Activated naive CD8-positive, alpha-beta T cell treated with anti-CD3 and anti-CD28 coated beads for 36 hours (primary cell): ENCODE measurements at regions not wholly inside any gene's neighbourhood (a gene's known extent, or its start where the extent isn't known, plus 50 kb on each side); places are given as distances from the start of the nearest gene placed in this dataset.

Experiments used
- DNase-seq: peaks from one replicate; pipeline ENCODE4 v3.0.0; 2021
- H3K27ac Mint-ChIP-seq: one replicate; pipeline ENCODE4 v1.8.0; 2022; ENCODE audit warnings: mild to moderate bottlenecking, moderate library complexity, mixed read lengths
- H3K27me3 Mint-ChIP-seq: one replicate; pipeline ENCODE4 v1.8.0; 2022; ENCODE audit warnings: mild to moderate bottlenecking, mixed read lengths
- H3K36me3 Mint-ChIP-seq: one replicate; pipeline ENCODE4 v1.8.0; 2021; ENCODE audit warnings: mild to moderate bottlenecking, mixed read lengths
- H3K4me1 Mint-ChIP-seq: one replicate; pipeline ENCODE4 v1.8.0; 2021; ENCODE audit warnings: mixed read lengths
- H3K4me3 Mint-ChIP-seq: one replicate; pipeline ENCODE4 v1.8.0; 2022; ENCODE audit warnings: mild to moderate bottlenecking, moderate library complexity, mixed read lengths
- H3K9me3 Mint-ChIP-seq: one replicate; pipeline ENCODE4 v1.8.0; 2022; ENCODE audit warnings: mixed read lengths

DNA sequence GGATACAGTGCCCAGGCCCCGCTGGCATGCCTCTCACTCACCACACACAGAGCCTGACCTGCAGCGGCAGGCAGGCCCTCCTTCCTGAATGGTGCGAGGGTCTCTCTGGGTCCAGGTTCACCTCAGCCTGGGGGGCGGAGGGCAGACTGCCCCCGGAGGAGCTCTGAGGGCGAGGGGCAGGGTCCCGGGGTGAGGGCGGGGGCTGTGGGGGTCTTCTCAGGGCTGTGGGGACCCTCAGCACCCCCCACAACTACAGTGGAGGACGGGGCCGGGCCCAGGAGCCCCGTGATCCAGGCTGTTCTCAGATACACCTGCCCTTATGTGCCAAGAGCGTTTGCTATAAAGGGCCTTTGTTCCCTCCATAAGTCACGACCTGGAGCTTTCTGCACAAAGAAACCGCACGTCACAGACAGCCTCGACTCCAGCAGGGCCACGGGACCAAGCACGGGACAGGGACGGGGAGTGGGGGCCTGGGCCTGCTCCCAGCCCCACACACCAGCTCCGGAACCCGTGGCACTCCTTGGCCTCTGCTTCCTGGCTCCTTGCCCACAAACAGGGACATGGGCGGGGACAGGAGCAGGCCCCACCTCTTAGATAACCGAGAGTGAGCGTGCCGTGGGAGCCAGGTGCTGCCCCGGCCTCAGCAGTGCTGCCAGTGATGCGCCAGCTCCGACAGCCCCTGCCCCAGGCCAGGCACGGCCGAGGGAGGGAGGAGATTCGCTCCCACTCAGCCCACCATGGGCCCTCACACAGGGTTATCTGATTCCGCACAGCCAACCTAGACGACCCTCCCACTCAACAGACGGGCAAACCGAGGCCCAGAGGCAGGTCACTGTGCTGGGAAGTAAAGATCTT is 101.9 kb downstream of the RFLNA start:
- Mint-ChIP-seq H3K36me3 (peaks cover 8% of the 10 kb centered on the region), H3K27me3 (no peaks in the 10 kb centered on the region), H3K27ac (no peak overlapping the region), H3K4me3 (no peak overlapping the region), H3K9me3 (no peaks in the 10 kb centered on the region), H3K4me1 (peaks cover 13% of the 10 kb centered on the region)
- no peak for DNase-seq

DNA sequence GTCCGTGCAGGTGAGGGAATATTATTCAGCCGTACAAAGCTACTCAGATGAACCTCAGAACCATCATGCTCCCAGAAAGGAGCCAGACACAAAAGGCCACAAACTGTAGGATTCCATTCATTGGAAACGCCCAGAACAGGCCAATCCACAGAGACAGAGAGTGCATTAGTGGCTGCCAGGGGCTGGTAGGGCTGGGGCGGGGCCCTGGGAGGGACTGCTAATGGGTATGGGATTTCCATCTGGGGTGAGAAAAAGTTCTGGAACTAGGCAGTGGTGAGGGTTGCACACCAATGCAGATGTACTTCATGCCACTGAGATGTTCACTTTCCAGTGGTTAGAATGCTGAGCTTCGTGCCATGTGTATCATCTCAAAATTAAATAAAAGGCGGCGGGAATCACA is 101.1 kb downstream of the RFLNA start:
- peaks cover 21% of the 10 kb centered on the region for H3K4me1 Mint-ChIP-seq
- peaks cover 10% of the 10 kb centered on the region for H3K36me3 Mint-ChIP-seq
- no peak overlapping the region for H3K4me3 Mint-ChIP-seq
- H3K9me3 Mint-ChIP-seq: no peaks in the 10 kb centered on the region
- no peak for DNase-seq
- no peak overlapping the region for H3K27ac Mint-ChIP-seq
- H3K27me3 Mint-ChIP-seq: no peaks in the 10 kb centered on the region

DNA sequence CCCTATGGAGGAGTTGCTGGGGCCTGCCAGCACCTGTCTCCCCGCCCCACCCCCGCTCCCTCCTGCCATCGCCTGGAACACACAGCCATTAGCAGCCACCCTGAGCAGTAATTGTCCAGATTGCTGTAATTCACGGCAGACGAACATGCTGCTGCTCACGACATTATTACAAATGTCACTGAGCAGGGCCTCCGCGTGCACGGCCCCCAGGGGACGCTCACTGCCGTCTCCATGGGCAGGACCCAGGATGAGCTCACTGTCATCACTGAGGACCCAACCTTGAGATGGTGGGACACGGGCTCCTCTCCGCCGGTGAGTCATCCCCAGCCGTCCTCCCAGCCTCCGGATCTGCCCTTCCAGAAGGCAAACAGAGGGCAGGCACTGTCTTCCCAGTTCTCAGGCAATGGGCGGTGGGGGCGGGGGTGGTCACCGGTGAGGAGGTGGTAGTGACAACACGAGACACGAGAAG is 100.4 kb downstream of the RFLNA start:
- Mint-ChIP-seq H3K4me3 (no peak overlapping the region), H3K27me3 (no peaks in the 10 kb centered on the region), H3K27ac (no peak overlapping the region), H3K4me1 (peaks cover 26% of the 10 kb centered on the region), H3K9me3 (no peaks in the 10 kb centered on the region), H3K36me3 (peaks cover 9% of the 10 kb centered on the region)
- DNase-seq: no peak

DNA sequence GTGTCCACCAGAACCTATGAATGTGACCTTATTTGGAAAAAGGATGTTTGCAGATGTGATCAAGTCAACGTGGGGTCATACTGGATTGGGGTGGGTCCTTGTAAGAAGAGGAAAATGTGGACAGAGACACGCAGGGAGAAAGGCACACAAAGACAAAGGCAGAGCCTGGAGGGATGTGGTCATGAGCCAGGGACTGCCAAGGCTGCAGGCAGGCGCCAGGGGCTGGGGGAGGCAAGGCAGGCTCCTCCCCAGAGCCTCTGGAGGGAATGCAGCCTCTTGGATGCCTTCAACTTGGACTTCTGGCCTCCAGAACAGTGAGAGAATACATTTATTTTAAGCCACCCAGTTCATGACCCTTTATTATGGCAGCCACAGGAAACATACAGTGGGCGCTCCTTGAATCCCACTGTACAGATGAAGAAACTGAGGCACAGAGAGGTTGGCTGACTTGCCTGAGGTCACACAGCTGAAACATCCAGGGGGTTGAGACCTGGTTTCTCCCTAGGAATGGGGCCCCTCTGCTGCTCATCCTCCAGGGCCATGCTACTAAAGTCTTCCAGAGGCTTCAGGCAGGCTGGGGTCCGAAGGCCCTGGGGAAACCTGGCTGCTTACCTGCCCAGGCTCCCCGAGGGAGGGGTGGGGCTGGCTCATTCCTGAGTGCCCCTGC is 99.7 kb downstream of the RFLNA start:
- H3K36me3 Mint-ChIP-seq: peaks cover 8% of the 10 kb centered on the region
- H3K4me1 Mint-ChIP-seq: peaks cover 31% of the 10 kb centered on the region
- H3K9me3 Mint-ChIP-seq: no peaks in the 10 kb centered on the region
- no peaks in the 10 kb centered on the region for H3K27me3 Mint-ChIP-seq
- H3K27ac Mint-ChIP-seq: no peak overlapping the region
- DNase-seq: no peak
- no peak overlapping the region for H3K4me3 Mint-ChIP-seq

DNA sequence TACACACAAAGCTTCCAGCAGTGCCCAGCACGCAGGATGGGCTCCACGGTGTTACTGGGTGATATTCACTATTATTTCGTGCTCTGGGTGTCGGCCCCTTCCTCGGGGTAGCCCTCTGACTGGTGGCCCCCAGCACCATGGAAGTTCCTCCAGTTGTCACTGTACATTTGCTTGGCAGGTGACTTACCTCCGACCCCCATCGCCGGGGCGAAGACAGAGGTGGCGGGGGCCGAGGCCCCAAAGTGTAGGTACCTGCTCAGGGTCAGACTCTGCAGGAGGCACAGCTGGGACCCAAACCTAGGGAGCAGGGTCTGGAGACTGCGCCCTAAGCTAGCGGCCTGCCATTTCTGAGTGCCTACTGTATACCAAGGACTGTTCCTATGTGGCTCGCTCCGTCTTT is 98.9 kb downstream of the RFLNA start:
- no peak overlapping the region for H3K27ac Mint-ChIP-seq

DNA sequence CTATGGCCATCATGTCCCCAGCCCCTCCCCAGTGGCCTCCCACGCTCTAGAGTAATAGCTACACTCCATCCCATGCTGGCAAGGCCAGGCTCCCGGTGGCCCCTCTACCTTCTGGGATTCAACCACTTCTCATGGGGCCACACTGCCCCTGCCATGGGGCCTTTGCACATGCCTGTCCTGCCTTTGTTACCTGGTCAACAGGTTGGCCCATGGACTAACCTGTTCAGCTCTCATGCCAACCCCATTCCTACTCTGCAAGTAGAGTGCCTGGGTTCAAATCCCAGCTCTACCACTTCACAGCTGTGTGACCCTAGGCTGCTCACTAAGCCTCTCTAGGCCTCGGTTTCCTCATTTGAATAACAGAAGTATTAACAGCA is 98.5 kb downstream of the RFLNA start:
- Mint-ChIP-seq H3K36me3 (peaks cover 6% of the 10 kb centered on the region), H3K9me3 (no peaks in the 10 kb centered on the region), H3K4me1 (peaks cover 35% of the 10 kb centered on the region), H3K4me3 (no peak overlapping the region), H3K27ac (no peak overlapping the region), H3K27me3 (no peaks in the 10 kb centered on the region)
- no peak for DNase-seq

More for the DNA sequence above, 98.9 kb downstream of the RFLNA start:
- H3K27me3 Mint-ChIP-seq: no peaks in the 10 kb centered on the region
- H3K4me1 Mint-ChIP-seq: peaks cover 33% of the 10 kb centered on the region
- no peak overlapping the region for H3K4me3 Mint-ChIP-seq
- DNase-seq: no peak
- H3K9me3 Mint-ChIP-seq: no peaks in the 10 kb centered on the region
- H3K36me3 Mint-ChIP-seq: peaks cover 6% of the 10 kb centered on the region

DNA sequence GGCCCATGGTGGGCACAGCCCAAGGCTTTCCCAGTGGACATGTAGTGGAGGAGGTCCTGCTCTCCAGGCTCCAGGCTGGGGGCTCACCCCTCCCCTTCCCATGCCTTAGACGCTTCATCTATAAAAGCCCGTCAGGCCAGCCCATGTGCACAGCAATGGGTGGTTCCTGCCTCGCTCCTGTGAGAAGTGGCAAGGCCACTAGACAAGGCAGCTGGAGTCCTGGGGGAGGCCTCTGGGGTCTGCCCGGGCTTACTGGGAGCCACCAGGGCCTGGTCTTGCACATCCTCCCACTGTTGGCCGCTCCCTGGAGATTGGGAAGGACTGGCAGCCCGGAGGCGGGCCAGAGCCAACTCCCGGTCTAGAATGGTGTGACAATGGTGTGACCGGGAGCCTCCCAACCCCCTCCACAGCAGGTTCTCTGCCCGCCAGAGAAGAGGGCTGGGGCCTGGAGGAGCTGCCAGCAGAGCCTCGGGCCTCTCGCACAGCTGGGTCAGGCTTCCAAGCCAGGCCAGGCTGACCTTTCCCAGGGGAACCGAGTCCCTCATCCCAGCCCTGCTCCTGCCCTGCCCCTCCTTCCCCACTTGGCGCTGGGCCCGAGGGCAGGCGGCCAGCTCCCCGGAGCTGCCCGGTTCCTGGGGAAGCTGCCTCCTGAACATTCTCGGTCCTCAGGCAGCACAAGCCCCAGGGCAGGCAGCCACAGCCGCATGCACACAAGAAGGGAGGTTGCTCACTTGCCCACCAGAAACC is 97.9 kb downstream of the RFLNA start:
- H3K36me3 Mint-ChIP-seq: peaks cover 6% of the 10 kb centered on the region
- H3K27ac Mint-ChIP-seq: no peak overlapping the region
- no peak for DNase-seq
- no peaks in the 10 kb centered on the region for H3K9me3 Mint-ChIP-seq
- no peaks in the 10 kb centered on the region for H3K27me3 Mint-ChIP-seq
- peaks cover 36% of the 10 kb centered on the region for H3K4me1 Mint-ChIP-seq
- no peak overlapping the region for H3K4me3 Mint-ChIP-seq

DNA sequence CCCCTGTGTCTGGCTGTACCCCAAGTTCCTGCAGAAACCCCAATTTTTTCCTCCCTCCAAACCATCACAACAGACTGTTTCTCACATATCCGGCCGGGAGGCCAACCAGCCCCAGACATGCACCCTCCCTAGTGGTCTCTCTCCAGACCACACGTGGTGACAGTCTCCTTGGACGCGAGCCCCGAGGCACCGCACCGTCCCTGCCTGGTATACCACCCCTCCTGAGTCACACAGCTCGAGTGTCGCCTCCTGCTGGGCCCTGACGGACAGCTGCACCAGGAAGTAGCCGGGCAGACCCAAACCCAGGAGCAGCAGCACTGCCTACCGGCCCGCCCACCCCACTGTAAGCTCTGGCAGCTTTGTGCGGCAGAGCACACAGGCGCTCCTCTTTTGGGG is 97.4 kb downstream of the RFLNA start:
- Mint-ChIP-seq H3K27ac (peak overlapping the region; percentile 19), H3K36me3 (peaks cover 6% of the 10 kb centered on the region), H3K27me3 (no peaks in the 10 kb centered on the region), H3K9me3 (no peaks in the 10 kb centered on the region), H3K4me1 (peaks cover 36% of the 10 kb centered on the region), H3K4me3 (no peak overlapping the region)
- peak; percentile 32 for DNase-seq

DNA sequence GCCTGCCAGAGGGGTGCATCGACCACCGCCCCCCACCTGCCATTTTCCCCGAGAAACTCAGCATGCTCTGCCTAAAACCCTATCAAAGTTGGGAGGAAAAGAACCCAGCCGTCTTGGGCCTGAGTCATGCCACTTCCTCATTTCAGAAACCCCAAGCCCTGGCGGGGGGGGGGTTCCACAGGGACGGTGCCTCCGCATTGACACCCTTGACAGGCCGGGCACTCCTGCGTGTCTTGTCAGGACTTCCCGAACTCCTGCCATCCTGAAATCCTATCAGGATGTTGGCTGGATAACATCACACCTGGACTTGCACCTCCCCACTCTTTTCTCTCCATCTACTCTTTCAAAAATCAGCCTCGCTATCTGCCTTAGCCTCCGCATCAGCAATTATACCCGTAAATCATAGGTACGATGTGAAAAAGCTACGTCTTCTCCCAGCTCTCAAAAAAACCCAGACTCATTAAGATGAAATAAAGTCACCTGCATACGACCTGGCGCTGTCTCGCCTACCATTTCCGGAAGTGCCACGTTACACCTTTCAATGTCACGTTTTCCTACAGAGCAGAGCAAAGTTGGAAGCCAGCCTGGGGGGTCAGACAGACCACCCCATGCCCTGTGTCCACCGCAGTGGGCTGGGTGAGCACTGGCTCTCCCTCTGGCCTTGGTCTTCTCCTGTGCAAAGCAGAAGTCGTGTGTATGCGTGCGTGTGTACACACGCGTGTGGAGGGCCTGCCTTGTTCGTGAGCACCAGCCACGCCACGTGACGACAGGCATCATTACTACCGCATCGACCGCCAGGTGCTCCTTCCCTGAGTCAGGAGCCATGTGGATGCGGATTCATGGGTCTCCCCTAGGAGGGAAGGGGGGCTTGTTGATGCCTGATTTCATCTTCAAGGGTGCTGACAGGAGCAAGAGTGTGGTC is 96.7 kb downstream of the RFLNA start:
- Mint-ChIP-seq H3K27me3 (no peaks in the 10 kb centered on the region), H3K27ac (peak overlapping the region; percentile 88), H3K4me3 (peak overlapping the region; percentile 67), H3K36me3 (peaks cover 6% of the 10 kb centered on the region), H3K4me1 (peaks cover 36% of the 10 kb centered on the region), H3K9me3 (no peaks in the 10 kb centered on the region)
- DNase-seq: peak; percentile 62

DNA sequence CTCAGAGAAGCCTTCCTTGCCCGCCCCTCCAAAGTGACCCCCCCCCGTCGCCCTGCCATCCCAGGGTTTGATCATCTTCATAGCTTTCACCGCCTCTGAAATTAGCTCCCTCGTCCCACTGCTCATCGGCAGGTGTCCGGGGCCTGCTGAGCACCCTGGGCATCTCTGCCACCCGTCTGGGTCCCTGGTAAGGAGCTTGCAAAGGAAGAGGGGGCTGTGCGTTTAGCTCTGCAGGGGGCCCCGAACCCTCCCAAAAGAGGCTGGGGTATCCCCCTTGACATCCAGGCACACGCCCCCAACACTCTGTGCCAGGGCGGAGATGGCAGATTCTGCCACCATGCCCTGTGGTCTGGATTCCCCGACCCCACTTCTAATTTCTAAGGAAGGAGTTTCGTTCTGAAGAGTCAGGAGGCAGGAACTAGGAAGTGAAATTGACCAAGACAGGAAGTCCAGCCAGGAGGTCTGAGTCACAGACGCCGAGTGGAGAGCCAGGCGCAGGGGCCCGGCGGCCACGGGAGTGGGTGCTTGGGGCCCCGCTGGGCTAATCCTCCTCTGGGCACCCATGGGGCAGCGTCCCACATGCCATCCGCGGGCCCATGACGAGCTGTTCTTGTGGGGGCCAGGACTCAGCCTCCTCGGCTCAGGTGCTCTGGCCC is 95.7 kb downstream of the RFLNA start:
- H3K9me3 Mint-ChIP-seq: no peaks in the 10 kb centered on the region
- peak; percentile 13 for DNase-seq
- no peaks in the 10 kb centered on the region for H3K27me3 Mint-ChIP-seq
- peak overlapping the region; percentile 88 for H3K27ac Mint-ChIP-seq
- peaks cover 6% of the 10 kb centered on the region for H3K36me3 Mint-ChIP-seq
- H3K4me3 Mint-ChIP-seq: peak overlapping the region; percentile 22
- H3K4me1 Mint-ChIP-seq: peaks cover 36% of the 10 kb centered on the region

DNA sequence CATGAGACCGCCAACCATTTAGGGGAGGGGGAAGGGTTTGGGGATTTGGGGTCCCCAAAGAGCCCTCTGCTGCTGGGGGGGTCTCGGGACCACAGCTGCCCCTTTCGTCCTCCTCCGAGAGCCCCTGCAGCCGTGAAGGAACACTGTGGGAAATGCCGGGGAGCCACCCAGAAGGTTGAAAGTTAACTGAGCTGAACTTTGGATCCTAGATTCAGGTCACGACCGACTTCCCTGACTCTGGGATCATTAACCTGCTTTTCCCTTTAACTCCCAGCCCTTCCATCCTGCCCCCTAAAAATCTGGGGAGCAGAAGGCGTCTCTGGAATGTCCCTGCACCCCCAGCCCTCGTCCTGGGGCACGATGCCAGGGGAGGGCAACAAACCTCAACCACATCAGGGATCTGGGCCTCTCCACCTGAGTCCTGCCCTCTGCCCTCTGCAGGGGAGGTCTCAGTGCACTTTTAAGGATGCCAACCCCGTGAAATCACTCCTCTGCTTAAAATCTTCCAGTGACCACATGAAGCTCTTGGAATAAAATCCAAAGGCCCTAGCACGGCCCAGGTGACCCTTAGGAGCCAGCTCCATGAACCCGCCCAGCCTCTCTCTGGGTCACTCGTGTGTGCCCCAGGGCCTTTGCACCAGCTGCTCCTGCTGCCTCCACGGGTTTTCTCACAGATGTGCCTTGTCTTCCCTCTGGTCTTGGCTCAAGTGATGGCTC is 95.0 kb downstream of the RFLNA start:
- DNase-seq: no peak
- Mint-ChIP-seq H3K36me3 (peaks cover 6% of the 10 kb centered on the region), H3K4me1 (peaks cover 36% of the 10 kb centered on the region), H3K9me3 (no peaks in the 10 kb centered on the region), H3K4me3 (no peak overlapping the region), H3K27me3 (no peaks in the 10 kb centered on the region), H3K27ac (no peak overlapping the region)

DNA sequence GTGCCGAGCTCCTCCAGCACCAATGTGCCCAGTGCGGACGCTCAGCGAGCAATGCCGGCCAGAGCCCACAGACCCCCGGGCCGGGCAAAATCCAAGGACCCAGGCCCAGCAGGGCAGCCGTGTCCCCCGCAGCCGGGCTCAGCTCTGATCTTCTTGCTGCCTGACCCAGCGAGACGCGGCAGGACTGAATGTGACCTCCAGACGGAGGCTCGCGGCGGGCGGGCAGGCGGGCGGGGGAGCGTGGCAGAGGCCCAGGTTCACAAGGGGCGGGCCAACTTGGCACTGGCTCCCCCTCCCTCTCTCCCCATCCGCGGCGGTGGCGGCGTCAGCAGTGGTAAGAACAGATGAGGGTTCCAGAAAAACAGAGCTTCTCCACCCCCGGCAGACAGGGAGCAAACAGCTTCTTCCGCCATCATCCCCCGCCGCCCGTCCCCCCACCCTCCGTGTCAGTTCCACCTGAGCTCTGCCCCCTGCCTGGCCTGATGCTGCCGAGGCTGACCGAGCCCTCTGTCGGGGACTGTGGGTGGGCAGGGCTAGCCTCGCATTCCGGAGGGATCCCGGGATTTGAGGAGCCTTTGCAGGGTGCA is 94.3 kb downstream of the RFLNA start:
- Mint-ChIP-seq H3K4me3 (no peak overlapping the region), H3K36me3 (peaks cover 6% of the 10 kb centered on the region), H3K4me1 (peaks cover 36% of the 10 kb centered on the region), H3K9me3 (no peaks in the 10 kb centered on the region), H3K27me3 (no peaks in the 10 kb centered on the region), H3K27ac (no peak overlapping the region)
- peak; percentile 75 for DNase-seq

DNA sequence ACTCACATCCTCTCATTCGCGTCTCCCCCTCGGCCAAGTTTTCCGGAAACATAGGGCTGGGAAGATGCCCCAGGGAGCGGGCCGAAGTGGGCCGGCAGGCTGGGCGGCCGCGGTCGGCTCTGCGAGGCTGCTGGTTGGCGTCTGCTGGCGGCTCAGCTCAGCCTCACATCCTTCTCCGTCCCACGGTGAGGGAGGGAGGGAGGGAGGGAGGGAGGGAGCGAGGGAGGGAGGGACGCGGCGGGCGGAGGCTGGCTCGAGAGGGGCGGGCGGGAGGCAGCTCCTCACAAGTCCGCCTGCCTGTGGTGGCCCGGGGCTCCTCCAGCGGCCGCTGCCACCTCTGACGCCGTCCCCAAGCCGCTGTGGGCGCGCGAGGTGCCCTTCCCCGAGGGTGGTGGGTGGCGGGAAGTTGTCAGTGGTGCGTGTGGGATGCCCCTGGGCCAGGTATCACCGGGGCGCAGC is 93.8 kb downstream of the RFLNA start:
- Mint-ChIP-seq H3K27ac (no peak overlapping the region), H3K4me3 (peak overlapping the region; percentile 45)

More for the DNA sequence above, 93.8 kb downstream of the RFLNA start:
- Mint-ChIP-seq H3K36me3 (peaks cover 6% of the 10 kb centered on the region), H3K27me3 (no peaks in the 10 kb centered on the region), H3K4me1 (peaks cover 36% of the 10 kb centered on the region), H3K9me3 (no peaks in the 10 kb centered on the region)
- DNase-seq: peak; percentile 59
